IMR-90 (cell line): ENCODE measurements at regions not wholly inside any gene's neighbourhood (a gene's known extent, or its start where the extent isn't known, plus 50 kb on each side); places are given as distances from the start of the nearest gene placed in this dataset.

ENCODE experiments used
- ATAC-seq: fragments of 200-7000 bp; cut with Tn5 transposase; 2 replicates; pipeline ENCODE4 v1.9.1; 2020; ENCODE audit warnings: low read depth, mild to moderate bottlenecking, moderate library complexity
- BruUV-seq: library from RNA; stranded (reverse); fragments of 400-500 nt; replicated peaks from 2 replicates; lab custom pipeline; 2021; lab: Mats Ljungman, UMichigan
- CTCF ChIA-PET: fragments of 300-600 bp; formaldehyde crosslinking; extraction: SDS; loops from one replicate; lab custom pipeline; 2021; ENCODE audit warnings: antibody characterized with exemption; lab: Yijun Ruan, JAX
- POLR2A ChIA-PET: fragments of 300-600 bp; sonication (Branson Sonifier 250); formaldehyde crosslinking; loops from one replicate; lab custom pipeline; 2022; ENCODE audit warnings: antibody characterized with exemption; ENCODE audit not compliant: unreplicated experiment; lab: Charles Lee
- DNase-seq: peaks from one replicate; pipeline ENCODE4 v3.0.0; 2013
- H2AFZ ChIP-seq: replicated peaks from 2 replicates; pipeline ENCODE3; 2013; ENCODE audit warnings: low read length, mild to moderate bottlenecking; ENCODE audit not compliant: poor library complexity
- H2AK5ac ChIP-seq: 2 replicates; pipeline ENCODE4 v1.6.1; 2013; ENCODE audit warnings: low read depth, low read length, inconsistent platforms
- H2AK9ac ChIP-seq: replicated peaks from 2 replicates; pipeline ENCODE3; 2013; ENCODE audit warnings: mild to moderate bottlenecking, low read depth, low read length, moderate library complexity; ENCODE audit not compliant: poor library complexity
- H2BK120ac ChIP-seq: 2 replicates; pipeline ENCODE4 v1.6.1; 2013; ENCODE audit warnings: low read depth, low read length, inconsistent platforms
- H2BK15ac ChIP-seq: 3 replicates; pipeline ENCODE4 v1.6.1; 2013; ENCODE audit warnings: low read depth, low read length, inconsistent platforms
- H2BK20ac ChIP-seq: 2 replicates; pipeline ENCODE4 v1.6.1; 2013; ENCODE audit warnings: low read depth, mild to moderate bottlenecking, inconsistent platforms, low read length, moderate library complexity
- H2BK5ac ChIP-seq: 2 replicates; pipeline ENCODE4 v1.6.1; 2013; ENCODE audit warnings: mild to moderate bottlenecking, low read depth, low read length, inconsistent platforms; ENCODE audit not compliant: poor library complexity, severe bottlenecking
- H3K14ac ChIP-seq: replicated peaks from 2 replicates; pipeline ENCODE4 v1.6.1; 2013; ENCODE audit warnings: low read depth, low read length, inconsistent platforms
- H3K18ac ChIP-seq: 2 replicates; pipeline ENCODE4 v1.6.1; 2013; ENCODE audit warnings: low read depth, low read length, control low read depth
- H3K23ac ChIP-seq: 2 replicates; pipeline ENCODE4 v1.6.1; 2013; ENCODE audit warnings: low read depth, low read length, inconsistent platforms
- H3K27ac ChIP-seq: 2 replicates; pipeline ENCODE4 v1.5.1; 2013; ENCODE audit warnings: mild to moderate bottlenecking, control low read depth, low read length; ENCODE audit not compliant: insufficient read depth
- H3K27me3 ChIP-seq: 2 replicates; pipeline ENCODE4 v1.6.1; 2013; ENCODE audit warnings: low read length; ENCODE audit not compliant: control insufficient read depth, insufficient read depth
- H3K36me3 ChIP-seq: 2 replicates; pipeline ENCODE4 v1.6.1; 2013; ENCODE audit warnings: low read length, mixed read lengths; ENCODE audit not compliant: control insufficient read depth, insufficient read depth
- H3K4ac ChIP-seq: 2 replicates; pipeline ENCODE4 v1.6.1; 2013; ENCODE audit warnings: low read depth, low read length, inconsistent platforms
- H3K4me1 ChIP-seq: 2 replicates; pipeline ENCODE4 v1.6.1; 2013; ENCODE audit warnings: low read length, mixed read lengths; ENCODE audit not compliant: control insufficient read depth, insufficient read depth
- H3K4me2 ChIP-seq: 2 replicates; pipeline ENCODE4 v1.6.1; 2013; ENCODE audit warnings: low read depth, mild to moderate bottlenecking, control low read depth, low read length, moderate library complexity
- H3K4me3 ChIP-seq: 2 replicates; pipeline ENCODE4 v1.5.1; 2013; ENCODE audit warnings: low read depth, mild to moderate bottlenecking, control low read depth, low read length, moderate library complexity; ENCODE audit not compliant: insufficient read depth
- H3K56ac ChIP-seq: 2 replicates; pipeline ENCODE4 v1.6.1; 2013; ENCODE audit warnings: low read length, inconsistent platforms; ENCODE audit not compliant: insufficient read depth; ENCODE audit errors: extremely low read depth
- H3K79me1 ChIP-seq, 2 experiments: 2 replicates each; pipeline ENCODE4 v1.6.1; 2013; ENCODE audit warnings: low read length in 2 of 2, inconsistent platforms in 1 of 2, low read depth in 1 of 2
- H3K9ac ChIP-seq: 2 replicates; pipeline ENCODE4 v1.6.1; 2013; ENCODE audit warnings: low read depth, low read length, control low read depth
- H3K9me1 ChIP-seq: 2 replicates; pipeline ENCODE4 v1.6.1; 2013; ENCODE audit warnings: low read length, inconsistent platforms; ENCODE audit not compliant: insufficient read depth
- H3K9me3 ChIP-seq: 2 replicates; pipeline ENCODE4 v1.6.1; 2013; ENCODE audit warnings: low read length; ENCODE audit not compliant: control insufficient read depth, insufficient read depth
- H4K20me1 ChIP-seq: 2 replicates; pipeline ENCODE4 v1.6.1; 2013; ENCODE audit warnings: low read length, inconsistent platforms; ENCODE audit not compliant: insufficient read depth
- H4K5ac ChIP-seq: 2 replicates; pipeline ENCODE4 v1.6.1; 2013; ENCODE audit warnings: mild to moderate bottlenecking, low read depth, low read length, control low read depth
- H4K8ac ChIP-seq, 2 experiments: 2 replicates each; pipeline ENCODE4 v1.6.1; 2013; ENCODE audit warnings: low read depth in 2 of 2, low read length in 2 of 2, control low read depth in 1 of 2, inconsistent platforms in 1 of 2
- H4K91ac ChIP-seq: 2 replicates; pipeline ENCODE4 v1.6.1; 2013; ENCODE audit warnings: low read depth, low read length, inconsistent platforms; ENCODE audit not compliant: insufficient read depth
- RCOR1 ChIP-seq: IDR thresholded peaks from 2 replicates; pipeline ENCODE4 v1.6.1; 2012; ENCODE audit warnings: mild to moderate bottlenecking, low read length, improper control_type of control experiment; ENCODE audit not compliant: insufficient replicate concordance
- WGBS, 2 experiments: methylation state at CpG; one replicate each; pipeline versions ENCODE4 v1.1.5 to v1.1.7; 2013; ENCODE audit warnings: missing lambda C conversion rate in 2 of 2; ENCODE audit not compliant: insufficient read length in 1 of 2; ENCODE audit errors: extremely low coverage in 2 of 2; 5-methylcytosine and 5-hydroxymethylcytosine counted together
- dilution Hi-C: fragments of 300-500 bp; cut with HindIII; formaldehyde crosslinking; loops from one replicate; pipeline ENCODE4 v1.14.3; 2018; ENCODE audit warnings: low sequenced_read_pairs; ENCODE audit not compliant: unreplicated experiment
- in situ Hi-C: fragments of 300-500 bp; cut with MboI; formaldehyde crosslinking; loops from 3 replicates; pipeline ENCODE4 v1.14.3; 2019; ENCODE audit warnings: low sequenced_read_pairs, inconsistent platforms, mixed read lengths
- intact Hi-C: fragments of 100-400 bp; cut with micrococcal nuclease; formaldehyde crosslinking; loops from 2 replicates; pipeline ENCODE4 v1.10.0; 2022

- WGBS, 2 experiments = 50% methylated on average over 1 of the region's 2 CpGs; no CpG with 5 or more reads in 1 of the 2 experiments
- H3K56ac ChIP-seq = no peak overlapping the region
- intact Hi-C loops = no loop called here
- ChIA-PET CTCF (no interaction called here), POLR2A (interaction anchor here (0.5 kb wide), 1 partner anchor 1101 kb away, joined by 3 read pairs; no protein-coding TSS in a partner anchor)
- no peaks in the 10 kb centered on the region for H3K36me3 ChIP-seq
- no peak for DNase-seq
- H3K9ac ChIP-seq = no peak overlapping the region
- H3K4ac ChIP-seq = no peak overlapping the region
- H3K4me1 ChIP-seq = no peaks in the 10 kb centered on the region
- no peak overlapping the region for H2AK5ac ChIP-seq
- no peak for ATAC-seq
- H3K23ac ChIP-seq = no peak overlapping the region
- no peak overlapping the region for H4K91ac ChIP-seq
- no peak overlapping the region for H3K27ac ChIP-seq
- dilution Hi-C loops = no loop called here
- no peak overlapping the region for H3K4me3 ChIP-seq
- H2AK9ac ChIP-seq = no peak overlapping the region
- TF ChIP-seq RCOR1 = no peak
- H2BK120ac ChIP-seq = no peak overlapping the region
- no peaks in the 10 kb centered on the region for H3K9me1 ChIP-seq
- H2BK20ac ChIP-seq = no peak overlapping the region
- no peak overlapping the region for H2BK5ac ChIP-seq
- no peak overlapping the region for H3K18ac ChIP-seq
- in situ Hi-C loops = no loop called here
- no peak overlapping the region for H4K8ac ChIP-seq
- H4K5ac ChIP-seq = no peak overlapping the region
- H4K20me1 ChIP-seq = no peaks in the 10 kb centered on the region
- no peaks in the 10 kb centered on the region for H3K27me3 ChIP-seq
- H3K14ac ChIP-seq = no peak overlapping the region
- no peak overlapping the region for H3K4me2 ChIP-seq
- H3K9me3 ChIP-seq = no peaks in the 10 kb centered on the region
- no peaks in the 10 kb centered on the region for H3K79me1 ChIP-seq
- no TSS peak for BruUV-seq
- H2BK15ac ChIP-seq = no peak overlapping the region
- H2AFZ ChIP-seq = no peak overlapping the region
Measured at GRCh38 chr3:29152379-29152778, 128.5 kb upstream of the RBMS3 start.
